K562 (cell line): ENCODE measurements at regions not wholly inside any gene's neighbourhood (a gene's known extent, or its start where the extent isn't known, plus 50 kb on each side); places are given as distances from the start of the nearest gene placed in this dataset.
"Not testable (repeated sequence)": the region's sequence is repeated elsewhere in the genome, so short reads cannot be mapped to it uniquely, and the experiment has no call there.

Experiments used
- CTCF ChIP-seq, 3 experiments: IDR thresholded peaks in 2 of 3; conservative IDR thresholded peaks in 1 of 3; 2 replicates each; pipeline ENCODE4 v1.5.1; 2011 to 2012; ENCODE audit warnings: low read length in 3 of 3, mild to moderate bottlenecking in 3 of 3, control low read depth in 2 of 3, improper control_type of control experiment in 1 of 3, inconsistent platforms in 1 of 3, low read depth in 1 of 3, mixed read lengths in 1 of 3, moderate library complexity in 1 of 3; ENCODE audit not compliant: insufficient read depth in 2 of 3
- EZH2 ChIP-seq: IDR thresholded peaks from 2 replicates; pipeline ENCODE4 v1.6.1; 2012; ENCODE audit warnings: low read depth, mild to moderate bottlenecking, inconsistent platforms, low read length, borderline replicate concordance
- FOXK1 ChIP-seq: sonication (generic); formaldehyde crosslinking; IDR thresholded peaks from 2 replicates; pipeline ENCODE4 v1.8.0; 2022; ENCODE audit warnings: missing genetic modification reagents, mild to moderate bottlenecking, borderline replicate concordance
- HDAC3 ChIP-seq: fragments of 450-650 bp; IDR thresholded peaks from 2 replicates; pipeline ENCODE4 v1.6.1; 2018; ENCODE audit warnings: borderline replicate concordance, mild to moderate bottlenecking, moderate library complexity; ENCODE audit not compliant: partially characterized antibody
- KDM1A ChIP-seq, 2 experiments: fragments of 450-650 bp; IDR thresholded peaks; 2 replicates each; pipeline ENCODE4 v1.6.1; 2016; ENCODE audit warnings: mild to moderate bottlenecking in 2 of 2
- MEF2A ChIP-seq: IDR thresholded peaks from 2 replicates; pipeline ENCODE4 v1.6.1; 2011; ENCODE audit warnings: low read depth, mild to moderate bottlenecking, low read length, moderate library complexity; ENCODE audit not compliant: control insufficient read depth
- NFIC ChIP-seq: fragments of 450-650 bp; IDR thresholded peaks from 2 replicates; pipeline ENCODE4 v1.6.1; 2017; ENCODE audit warnings: mild to moderate bottlenecking, inconsistent platforms
- PBX2 ChIP-seq, 2 experiments: IDR thresholded peaks in 1 of 2; conservative IDR thresholded peaks in 1 of 2; 2 replicates each; pipeline ENCODE4 v1.6.1; 2016; ENCODE audit warnings: low read depth in 2 of 2, mild to moderate bottlenecking in 1 of 2, missing compliant biosample characterization in 1 of 2, missing genetic modification characterization in 1 of 2, moderate library complexity in 1 of 2
- SIX5 ChIP-seq, 2 experiments: IDR thresholded peaks; 2 replicates each; pipeline ENCODE4 v1.6.1; 2011; ENCODE audit warnings: low read length in 2 of 2, borderline replicate concordance in 1 of 2, low read depth in 1 of 2, mild to moderate bottlenecking in 1 of 2, moderate library complexity in 1 of 2; ENCODE audit not compliant: insufficient read depth in 1 of 2
- ZBTB7A ChIP-seq: IDR thresholded peaks from 2 replicates; pipeline ENCODE4 v1.6.1; 2011; ENCODE audit warnings: low read depth, mild to moderate bottlenecking, low read length, moderate library complexity, borderline replicate concordance; ENCODE audit not compliant: control insufficient read depth

- not testable (repeated sequence) for TF ChIP-seq EZH2; PBX2 (CRISPR knock-in tag; IDR thresholded peaks at IDR 0.05; ENCODE audit: low read depth); PBX2 (tag; conservative IDR thresholded peaks at IDR 0.05; ENCODE audit: low read depth); MEF2A; HDAC3; ZBTB7A; KDM1A (IDR thresholded peaks at IDR 0.05); NFIC; FOXK1 (CRISPR knock-in tag); SIX5 (IDR thresholded peaks at IDR 0.05; ENCODE audit: borderline replicate concordance in 1 of 2, insufficient read depth in 1 of 2, low read depth in 1 of 2, low read length in 2 of 2); CTCF (IDR thresholded peaks at IDR 0.05 in 2 of 3, conservative IDR thresholded peaks at IDR 0.05 in 1 of 3; ENCODE audit: insufficient read depth in 2 of 3, low read depth in 1 of 3, low read length in 3 of 3)
Measured at GRCh38 chr11:67862896-67863295, 141.0 kb downstream of the UNC93B1 start.
